ENCODE measurements at regions not wholly inside any gene's neighbourhood (a gene's known extent, or its start where the extent isn't known, plus 50 kb on each side); places are given as distances from the start of the nearest gene placed in this dataset.

GRCh38 chr14:104286496-104286895, 148.1 kb downstream of the KIF26A start:
- no peak for TF ChIP-seq POLR2AphosphoS5 (IDR thresholded peaks at IDR 0.05; ENCODE audit: low read depth, low read length)
- TF ChIP-seq SIN3A (IDR thresholded peaks at IDR 0.05; ENCODE audit: borderline replicate concordance, insufficient read depth, low read length) = no peak
- TF ChIP-seq REST (IDR thresholded peaks at IDR 0.05; ENCODE audit: insufficient read depth in 1 of 2, low read depth in 2 of 2, low read length in 2 of 2) = no peak
- no peak for TF ChIP-seq TAF1 (IDR thresholded peaks at IDR 0.05; ENCODE audit: borderline replicate concordance, insufficient read depth, low read length)
- TF ChIP-seq FOXP2 (optimal IDR thresholded peaks at IDR 0.05; ENCODE audit: borderline replicate concordance, extremely low read depth, extremely low read length, insufficient read depth) = no peak

GRCh38 chr14:104287301-104288009, 149.1 kb downstream of the KIF26A start:
- TF ChIP-seq TAF1 (IDR thresholded peaks at IDR 0.05; ENCODE audit: borderline replicate concordance, insufficient read depth, low read length) = no peak
- no peak for TF ChIP-seq REST (IDR thresholded peaks at IDR 0.05; ENCODE audit: insufficient read depth in 1 of 2, low read depth in 2 of 2, low read length in 2 of 2)
- TF ChIP-seq FOXP2 (optimal IDR thresholded peaks at IDR 0.05; ENCODE audit: borderline replicate concordance, extremely low read depth, extremely low read length, insufficient read depth) = no peak
- TF ChIP-seq SIN3A (IDR thresholded peaks at IDR 0.05; ENCODE audit: borderline replicate concordance, insufficient read depth, low read length) = no peak
- no peak for TF ChIP-seq POLR2AphosphoS5 (IDR thresholded peaks at IDR 0.05; ENCODE audit: low read depth, low read length)

- TF ChIP-seq REST (IDR thresholded peaks at IDR 0.05; ENCODE audit: insufficient read depth in 1 of 2, low read depth in 2 of 2, low read length in 2 of 2) = no peak
- TF ChIP-seq SIN3A (IDR thresholded peaks at IDR 0.05; ENCODE audit: borderline replicate concordance, insufficient read depth, low read length) = no peak
- no peak for TF ChIP-seq FOXP2 (optimal IDR thresholded peaks at IDR 0.05; ENCODE audit: borderline replicate concordance, extremely low read depth, extremely low read length, insufficient read depth)
- TF ChIP-seq TAF1 (IDR thresholded peaks at IDR 0.05; ENCODE audit: borderline replicate concordance, insufficient read depth, low read length) = no peak
- TF ChIP-seq POLR2AphosphoS5 (IDR thresholded peaks at IDR 0.05; ENCODE audit: low read depth, low read length) = no peak
These were observed 149.9 kb downstream of the KIF26A start for GRCh38 chr14:104288272-104288671.

- TF ChIP-seq TAF1 (IDR thresholded peaks at IDR 0.05; ENCODE audit: borderline replicate concordance, insufficient read depth, low read length) (no peak), SIN3A (IDR thresholded peaks at IDR 0.05; ENCODE audit: borderline replicate concordance, insufficient read depth, low read length) (no peak), REST (IDR thresholded peaks at IDR 0.05; ENCODE audit: insufficient read depth in 1 of 2, low read depth in 2 of 2, low read length in 2 of 2) (no peak), POLR2AphosphoS5 (IDR thresholded peaks at IDR 0.05; ENCODE audit: low read depth, low read length) (no peak), FOXP2 (optimal IDR thresholded peaks at IDR 0.05; ENCODE audit: borderline replicate concordance, extremely low read depth, extremely low read length, insufficient read depth) (no peak)
These were observed 151.1 kb downstream of the KIF26A start for GRCh38 chr14:104289507-104289906.
